SIG-M5 treated with dmso at 0.1 percent for 504 hours (cell line): ENCODE measurements at regions not wholly inside any gene's neighbourhood (a gene's known extent, or its start where the extent isn't known, plus 50 kb on each side); places are given as distances from the start of the nearest gene placed in this dataset.

Source experiments
- DNase-seq: peaks from one replicate; lab custom pipeline; 2025; ENCODE audit not compliant: unreplicated experiment; lab: John Stamatoyannopoulos, UW

DNA sequence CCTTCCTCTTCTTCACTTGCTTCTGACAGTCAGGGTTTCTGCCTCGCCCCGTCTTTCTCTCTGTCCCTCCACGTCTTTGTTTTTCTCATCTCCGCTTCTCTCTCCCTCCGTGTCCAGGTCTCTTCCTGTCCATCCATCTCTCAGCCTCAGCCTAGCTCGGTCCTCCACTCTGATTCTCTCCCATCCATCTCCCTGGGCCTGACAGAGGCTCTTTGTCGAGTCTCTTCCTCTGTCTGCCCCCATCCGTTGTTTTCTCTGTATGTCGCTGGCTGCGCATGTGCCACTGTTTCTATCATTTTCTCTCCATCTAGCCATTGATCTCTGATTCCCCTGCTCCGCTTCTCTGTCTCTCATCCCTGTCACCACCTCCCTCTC lies 328.9 kb upstream of the TBX3 start:
- no peak for DNase-seq

DNA sequence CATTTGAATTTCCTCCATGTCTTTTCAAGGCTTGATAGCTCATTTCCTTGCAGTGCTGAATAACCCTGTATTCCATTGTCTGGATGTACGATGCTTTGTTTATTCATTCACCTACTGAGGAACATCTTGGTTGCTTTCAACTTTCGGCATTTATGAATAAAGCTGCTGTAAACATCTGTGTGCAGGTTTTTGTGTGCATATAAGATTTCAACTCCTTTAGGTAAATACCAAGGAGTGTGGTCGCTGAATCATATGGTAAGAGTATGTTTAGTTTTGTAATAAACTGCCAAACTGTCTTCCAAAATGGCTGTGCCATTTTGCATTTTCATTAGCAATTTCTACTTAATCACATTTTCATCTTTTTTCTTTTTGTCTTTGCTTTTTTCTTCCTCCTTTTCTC lies 327.7 kb upstream of the TBX3 start:
- DNase-seq, result no peak

DNA sequence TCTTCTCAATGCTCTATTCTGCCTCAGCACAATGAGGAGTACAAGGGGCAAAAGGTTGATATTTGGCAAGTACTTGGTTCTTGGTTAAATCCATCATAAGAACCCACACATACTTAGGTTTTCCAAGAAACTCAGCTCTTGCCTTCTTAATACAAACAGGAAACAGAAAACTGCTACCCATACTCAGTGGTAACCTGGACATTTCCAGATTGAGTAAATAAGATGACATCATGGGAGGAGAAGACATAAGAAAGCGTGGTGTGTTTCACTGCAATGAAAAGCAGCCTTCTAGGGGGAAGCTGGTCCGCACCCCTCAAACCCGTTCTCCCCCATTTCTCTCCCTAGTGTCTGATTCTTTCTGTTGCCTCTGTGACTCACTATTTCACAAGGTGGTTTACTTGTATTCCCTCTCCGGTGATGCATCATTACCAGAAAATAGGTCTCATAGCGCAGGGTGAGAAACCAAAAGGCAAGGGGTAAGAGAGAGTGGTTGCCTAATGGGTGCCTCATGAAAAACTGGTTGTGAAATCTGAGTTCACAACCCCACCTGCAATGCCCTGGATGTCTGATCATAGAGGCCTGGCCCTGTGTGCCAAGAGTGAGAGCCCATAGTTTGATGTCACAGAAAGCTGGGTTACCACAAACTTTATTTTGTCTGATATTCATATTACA lies 326.5 kb upstream of the TBX3 start:
- DNase-seq, result no peak

DNA sequence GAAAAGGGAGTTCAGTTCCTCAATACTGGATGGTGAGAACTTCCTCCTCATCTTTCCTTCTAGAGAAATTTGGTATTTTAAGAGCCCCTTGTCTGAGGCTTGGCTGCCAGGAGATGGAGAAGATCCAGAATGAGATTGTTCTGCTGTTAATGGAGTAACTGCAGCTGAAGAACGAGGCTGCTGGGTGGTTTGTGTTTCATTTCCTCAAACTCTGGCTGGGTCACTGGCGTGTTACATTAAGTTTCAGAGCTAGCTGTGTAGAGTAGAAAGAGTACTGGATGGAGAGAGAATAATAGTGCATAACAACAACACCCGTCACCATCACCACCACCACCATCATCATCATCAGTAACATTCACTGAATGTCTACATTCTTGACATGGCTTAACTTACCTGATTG lies 325.0 kb upstream of the TBX3 start:
- peak; percentile 42 for DNase-seq

DNA sequence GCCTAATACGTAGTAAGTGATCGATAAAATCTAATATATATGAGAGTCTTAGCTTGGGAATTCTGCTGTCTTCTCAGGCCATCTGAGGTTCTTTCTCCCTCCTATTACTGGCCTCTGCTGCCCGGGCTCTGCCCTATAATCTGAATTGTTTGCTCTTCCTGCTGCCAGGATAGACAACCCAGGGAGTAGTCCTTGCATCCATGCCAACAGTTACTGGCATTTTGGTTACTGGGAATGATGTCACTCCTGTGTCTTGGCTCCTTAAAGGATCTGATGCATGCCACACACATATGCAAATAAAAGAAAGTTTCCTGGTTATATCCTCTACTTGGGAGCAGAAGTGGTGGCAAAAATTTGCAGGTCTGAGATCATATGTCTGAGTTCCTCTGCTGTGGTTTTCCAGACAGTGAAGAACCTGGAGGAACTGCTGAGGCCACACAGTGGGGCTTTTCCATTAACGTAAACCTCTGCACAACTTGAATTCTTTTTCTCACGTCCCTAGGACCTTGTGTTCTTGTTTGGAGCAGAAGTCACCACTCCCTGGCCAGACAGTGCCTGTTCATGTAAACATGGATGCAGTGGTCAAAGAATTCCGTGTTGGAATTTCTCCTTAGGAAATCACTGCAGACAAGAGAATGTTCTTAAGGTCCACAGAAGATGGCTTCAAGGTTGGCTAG lies 320.6 kb upstream of the TBX3 start:
- no peak for DNase-seq

DNA sequence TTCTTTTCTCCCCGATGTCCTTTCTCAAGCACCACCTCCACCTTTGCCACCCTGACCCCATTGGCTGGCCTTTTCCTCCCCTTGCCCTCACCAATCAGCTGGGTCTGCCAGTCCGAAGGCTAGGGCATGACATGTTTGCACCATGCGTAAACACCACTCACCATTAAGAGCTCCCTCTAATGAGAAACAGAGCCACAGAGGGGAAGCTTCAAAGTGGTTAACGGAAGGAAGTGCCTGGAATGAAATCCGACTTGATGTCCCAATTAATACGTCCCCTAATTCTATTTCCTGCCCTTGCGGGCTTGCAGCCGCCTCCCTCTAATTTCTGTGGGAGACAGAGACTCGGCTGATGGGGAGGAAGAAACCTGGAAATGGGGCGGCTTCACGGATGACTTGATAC lies 318.5 kb upstream of the TBX3 start:
- DNase-seq, result no peak

DNA sequence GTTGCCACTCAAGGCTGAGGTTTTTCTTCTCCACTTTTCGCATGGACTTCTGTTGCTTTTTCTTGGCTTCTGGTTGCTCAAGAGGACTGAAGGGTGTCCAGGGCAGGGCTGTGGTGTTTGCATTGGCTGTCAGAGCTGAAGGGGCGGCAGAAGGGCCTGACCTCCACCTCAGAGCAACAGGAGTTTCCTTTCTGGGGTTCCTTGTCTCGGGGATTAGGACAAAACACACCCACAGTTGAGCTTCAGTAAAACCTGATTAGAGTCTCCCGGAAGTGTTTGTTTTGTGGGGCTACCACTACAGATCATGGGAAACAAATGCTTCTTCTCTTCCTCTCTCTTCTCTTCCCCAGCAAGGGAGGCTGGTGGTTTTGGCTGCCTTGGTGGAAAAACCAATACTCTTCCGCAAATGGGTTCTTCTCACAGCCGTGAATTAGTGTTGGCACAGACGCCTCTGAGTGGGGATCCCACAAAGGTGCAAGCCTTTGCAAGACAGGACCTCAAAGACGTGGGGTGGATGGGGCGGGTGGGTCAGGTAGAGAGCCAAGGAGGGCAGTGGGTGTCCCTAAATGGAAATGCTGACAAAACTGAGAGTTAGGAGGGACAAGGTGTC lies 317.7 kb upstream of the TBX3 start:
- DNase-seq, result no peak

DNA sequence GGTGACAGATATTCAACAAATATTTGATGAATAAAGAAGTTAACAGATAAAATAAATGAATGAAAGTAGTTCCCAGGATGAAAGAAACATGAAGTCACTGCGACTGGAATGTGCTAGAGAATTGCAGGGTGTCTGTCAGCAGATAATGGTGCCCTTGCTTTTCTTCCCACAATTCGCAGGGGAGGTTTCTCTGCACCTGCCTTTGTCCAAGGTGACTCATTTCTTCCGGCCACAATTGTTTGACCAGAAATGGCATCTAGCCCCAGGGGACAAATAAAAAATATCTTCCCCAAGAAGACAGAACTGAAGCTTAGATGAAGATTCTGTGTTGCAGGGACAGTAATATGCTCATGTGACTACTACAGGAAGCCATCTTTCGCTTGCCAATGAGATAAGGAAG lies 316.1 kb upstream of the TBX3 start:
- DNase-seq, result no peak

DNA sequence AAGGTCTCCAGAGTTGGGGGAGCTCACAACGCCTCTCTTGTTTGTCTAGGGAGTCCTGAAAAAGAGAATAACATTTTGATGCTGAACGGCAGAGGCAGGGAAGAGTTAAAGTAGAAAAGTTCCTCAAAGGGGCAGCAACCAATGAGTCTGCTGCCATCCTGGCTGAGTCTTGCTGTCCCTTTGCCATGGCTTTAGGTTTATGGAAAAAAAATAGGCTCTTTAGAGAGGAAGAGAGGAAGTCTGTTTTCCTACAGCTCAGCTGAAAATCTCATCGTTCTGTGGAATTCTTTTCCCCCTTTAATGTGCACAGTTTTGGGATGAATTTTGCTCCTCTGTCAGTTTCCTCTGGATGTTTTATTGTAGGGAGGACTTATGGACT lies 314.8 kb upstream of the TBX3 start:
- no peak for DNase-seq

DNA sequence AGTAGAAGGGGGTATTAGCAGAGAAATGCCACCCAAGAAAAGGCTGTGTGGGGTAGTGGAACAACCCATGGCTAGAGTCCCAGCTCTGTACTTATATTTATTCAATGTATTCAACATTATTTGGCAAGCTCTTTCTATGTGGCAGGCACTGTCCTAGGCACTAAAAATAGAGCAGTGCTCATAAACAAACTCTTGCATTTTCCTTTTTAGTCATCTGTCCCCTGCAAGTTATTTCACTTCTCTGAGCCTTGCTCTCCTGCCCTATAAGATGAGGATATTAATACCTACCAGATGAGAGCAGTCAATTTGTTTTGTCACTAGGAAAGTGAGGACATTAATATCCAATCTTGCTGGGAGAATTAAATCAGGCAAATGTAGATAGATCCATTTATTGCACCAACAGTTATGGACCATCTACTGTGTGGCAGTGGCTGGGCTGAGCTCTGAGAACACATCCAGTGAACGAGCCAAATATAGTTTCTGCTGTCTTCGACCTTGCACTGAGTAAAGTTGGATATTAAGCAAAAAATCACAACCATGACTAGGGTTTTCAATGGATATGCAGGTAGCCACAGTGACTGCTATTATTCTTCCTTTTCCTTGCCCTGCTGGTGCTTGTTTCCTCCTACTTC lies 314.3 kb upstream of the TBX3 start:
- DNase-seq, result no peak

DNA sequence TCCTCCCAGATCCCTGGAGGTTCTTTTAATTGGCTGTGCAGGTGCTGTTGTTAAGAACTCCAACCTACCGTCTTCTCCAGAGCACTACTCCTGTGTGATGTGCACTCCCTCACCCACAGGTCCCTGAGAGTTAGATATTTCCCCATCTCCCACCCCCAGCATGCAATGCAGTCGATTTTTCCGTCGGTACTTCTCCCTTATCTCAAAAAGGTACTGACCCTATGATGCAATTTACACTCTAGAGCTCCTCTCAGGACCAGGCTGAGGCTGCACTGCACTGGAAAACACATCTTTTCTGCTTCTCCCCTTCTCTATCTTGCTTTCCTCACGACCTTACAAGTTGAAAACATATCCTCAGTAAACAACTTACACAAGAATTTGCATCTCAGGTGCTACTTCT lies 312.4 kb upstream of the TBX3 start:
- DNase-seq, result no peak

DNA sequence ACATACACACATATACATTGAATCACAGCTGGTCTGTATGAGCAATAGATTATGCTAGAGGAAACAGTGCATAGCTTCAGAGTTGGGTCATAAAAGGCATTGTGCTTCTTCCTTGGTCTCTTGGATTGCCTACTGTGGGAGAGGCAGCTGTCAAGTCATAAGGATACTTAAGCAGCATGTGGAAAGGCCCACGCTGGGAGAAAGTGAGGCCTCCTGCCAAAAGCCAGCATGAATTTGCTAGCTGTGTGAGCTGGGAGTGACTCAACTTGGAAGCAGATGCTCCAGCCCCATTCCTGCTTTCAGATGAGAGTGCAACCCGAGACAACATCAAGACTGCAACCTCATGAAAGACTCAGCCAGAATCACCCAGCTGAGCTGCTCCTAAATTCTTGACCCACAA lies 311.9 kb upstream of the TBX3 start:
- no peak for DNase-seq

DNA sequence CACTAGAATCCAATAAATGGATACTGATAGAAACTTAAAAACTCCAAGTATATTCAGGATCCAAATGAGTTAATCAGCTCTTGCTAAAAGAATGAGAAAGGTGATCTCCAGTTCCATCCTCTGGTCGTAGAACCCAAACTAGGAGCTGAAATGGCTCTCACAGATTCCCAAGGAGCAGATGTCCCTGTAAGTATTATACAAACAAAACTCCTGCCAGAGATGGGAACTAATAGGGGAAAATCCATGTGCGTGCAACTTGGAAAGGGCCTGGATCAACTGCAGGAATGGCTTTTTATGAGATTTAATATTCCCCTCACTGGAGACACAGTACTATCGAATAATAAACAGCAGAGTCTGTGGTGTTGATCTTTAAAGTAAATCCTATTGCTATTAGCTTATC lies 309.2 kb upstream of the TBX3 start:
- no peak for DNase-seq

DNA sequence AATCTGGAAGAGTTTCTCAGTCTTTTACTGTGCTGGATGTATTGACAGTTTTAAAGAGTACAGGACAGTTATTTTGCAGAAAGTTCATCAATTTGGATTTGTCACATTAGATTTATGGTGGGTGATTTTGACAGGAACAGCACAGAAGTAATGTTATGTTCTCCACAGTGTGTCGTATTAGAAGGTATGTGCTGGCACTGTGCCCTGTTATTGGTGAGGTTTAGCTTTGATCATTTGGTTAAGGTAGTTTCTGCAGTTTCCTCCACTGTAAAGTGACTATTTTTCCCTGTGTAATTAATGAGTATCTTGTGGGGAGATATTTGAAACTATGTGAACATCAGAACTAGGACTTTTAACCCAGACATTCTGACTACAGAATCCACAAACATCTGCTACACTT lies 308.5 kb upstream of the TBX3 start:
- DNase-seq, result no peak

DNA sequence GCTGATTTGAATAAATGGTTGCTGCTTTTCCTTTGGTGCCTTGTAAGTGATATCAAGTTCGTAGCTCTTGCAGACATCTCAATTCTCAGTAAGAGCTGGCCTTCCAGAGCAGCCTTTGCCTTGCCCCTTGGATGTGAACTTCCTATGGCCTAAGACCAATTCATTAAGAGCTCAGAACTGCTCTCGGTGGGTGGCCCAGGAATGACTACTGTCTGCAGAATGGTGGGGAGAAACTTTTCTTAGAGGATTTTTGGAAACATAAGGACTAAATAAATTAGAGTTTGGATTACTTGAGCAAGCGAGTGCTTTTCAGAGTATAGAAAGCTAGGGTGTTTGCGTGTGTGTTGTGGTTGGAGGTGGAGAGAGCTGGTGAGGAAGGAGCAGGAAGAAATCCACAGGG lies 306.4 kb upstream of the TBX3 start:
- DNase-seq, result no peak

DNA sequence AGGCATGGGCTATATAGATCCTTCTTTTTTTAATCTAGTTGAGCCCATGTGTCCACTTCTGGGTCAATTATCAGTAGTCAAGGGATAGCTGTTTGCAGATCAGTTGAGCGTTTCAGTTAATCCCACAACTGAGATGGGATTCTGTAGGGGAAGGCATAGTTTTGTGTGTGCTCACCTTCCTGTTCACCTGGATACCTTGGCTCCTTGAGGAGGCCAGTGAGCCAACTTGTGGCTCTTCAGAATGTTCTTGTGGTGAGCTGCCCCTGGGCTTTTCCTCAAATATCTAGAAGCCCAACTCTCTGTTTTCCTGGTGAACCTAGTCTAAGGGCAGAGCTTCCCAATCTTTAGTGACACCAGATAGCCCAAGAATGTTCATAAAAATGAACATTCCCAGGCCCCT lies 302.9 kb upstream of the TBX3 start:
- DNase-seq, result no peak

DNA sequence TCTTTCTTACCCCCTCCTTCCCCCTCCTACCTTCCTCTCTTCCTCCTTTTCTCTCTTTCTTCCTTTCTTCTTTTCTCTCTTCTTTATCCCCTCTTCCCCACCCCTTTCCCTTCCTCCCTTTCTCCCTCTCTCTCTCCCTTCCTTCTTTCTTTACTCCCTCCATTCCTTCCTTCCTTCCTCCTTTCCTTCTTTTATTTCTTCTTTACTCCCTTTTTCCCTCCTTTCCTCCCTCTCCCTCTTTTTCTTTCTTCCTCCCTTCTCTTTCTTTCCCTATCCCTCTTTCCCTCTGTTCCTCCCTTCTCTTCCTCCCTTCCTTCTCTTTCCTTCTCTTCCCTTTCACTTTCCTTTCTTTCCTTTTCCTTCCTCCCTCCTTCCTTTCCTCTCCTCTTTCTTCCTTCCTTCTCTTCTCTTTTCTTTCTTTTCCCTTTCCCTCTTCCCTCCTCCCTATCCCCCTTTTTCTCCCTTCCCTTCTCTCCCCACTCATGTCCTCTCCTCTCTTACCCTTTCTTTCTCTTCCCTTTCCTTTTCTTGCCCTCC lies 302.3 kb upstream of the TBX3 start:
- DNase-seq, result no peak

DNA sequence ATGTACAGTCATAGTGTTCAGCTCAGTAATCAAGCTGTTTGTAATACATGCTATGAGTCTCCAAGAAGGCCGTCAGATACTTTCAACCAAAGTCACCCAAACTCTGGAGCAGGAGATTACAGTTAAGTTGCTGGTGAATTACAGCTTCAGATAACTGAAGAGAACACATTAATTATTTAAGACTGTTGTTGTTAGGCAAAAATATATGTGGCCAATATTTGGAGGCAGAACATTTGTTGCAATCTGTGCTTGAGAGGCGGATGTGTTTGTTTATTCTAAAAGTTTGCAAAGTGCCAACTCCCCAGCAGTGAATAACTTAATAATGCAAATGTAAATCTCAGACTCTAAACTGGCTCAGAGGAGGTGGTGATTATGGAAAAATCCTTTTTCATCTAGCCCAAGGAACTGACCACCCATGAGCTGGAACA lies 300.7 kb upstream of the TBX3 start:
- DNase-seq, result no peak

DNA sequence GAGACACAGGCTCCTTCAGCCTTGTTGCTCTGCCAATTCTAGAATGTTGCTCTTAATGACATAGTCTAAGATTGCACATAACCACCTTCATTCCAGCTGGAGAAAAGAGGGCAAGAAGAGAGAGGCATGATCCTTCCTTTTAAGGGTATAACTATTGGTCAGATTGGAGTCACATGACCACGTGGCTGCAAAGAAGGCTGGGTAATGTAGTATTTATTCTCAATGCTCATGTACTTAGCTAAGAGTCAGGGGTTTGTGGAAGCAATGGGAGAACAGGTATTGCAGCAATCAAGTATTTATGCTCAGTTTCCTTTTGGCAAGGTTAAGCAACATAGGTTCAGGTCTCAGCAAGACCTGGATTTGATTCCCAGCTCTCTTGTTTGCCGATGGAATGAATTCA lies 298.8 kb upstream of the TBX3 start:
- no peak for DNase-seq

DNA sequence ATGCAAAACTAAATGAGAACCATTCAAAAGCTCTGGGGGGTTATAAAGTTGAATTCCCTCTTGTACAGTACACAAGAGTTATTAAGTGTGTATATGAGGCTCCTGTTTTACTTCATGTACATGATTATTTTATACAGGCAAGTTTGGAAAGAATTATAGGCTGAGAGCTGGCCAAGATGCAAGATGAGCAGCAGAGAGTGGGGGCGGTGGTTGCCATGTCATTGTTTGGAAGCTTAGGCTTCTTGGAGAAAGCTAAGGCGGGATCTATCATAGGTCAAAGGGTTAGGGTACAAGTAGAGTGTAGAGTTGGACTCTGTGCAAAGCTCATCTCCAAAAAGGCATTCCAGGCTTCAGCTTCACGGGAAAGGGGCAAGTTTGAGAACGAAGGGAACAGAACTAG lies 297.1 kb upstream of the TBX3 start:
- no peak for DNase-seq

DNA sequence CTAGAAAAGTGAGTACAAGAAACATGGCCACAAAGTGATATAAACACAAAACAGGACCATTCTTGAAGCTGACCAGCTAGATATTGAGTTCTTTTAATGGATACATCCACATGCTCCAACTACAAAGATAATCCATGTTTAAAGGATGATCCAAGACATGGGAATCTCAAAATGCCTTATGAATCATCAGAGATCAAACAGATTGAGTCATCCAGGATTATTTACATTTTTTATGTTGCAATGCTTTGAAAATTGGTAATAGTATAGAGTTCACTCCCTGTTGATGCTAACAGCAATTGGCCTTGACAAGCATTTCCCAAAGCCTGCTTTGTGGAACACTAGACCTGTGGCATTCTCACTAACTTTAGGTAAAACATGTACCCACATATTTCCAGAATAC lies 293.0 kb upstream of the TBX3 start:
- DNase-seq, result no peak

DNA sequence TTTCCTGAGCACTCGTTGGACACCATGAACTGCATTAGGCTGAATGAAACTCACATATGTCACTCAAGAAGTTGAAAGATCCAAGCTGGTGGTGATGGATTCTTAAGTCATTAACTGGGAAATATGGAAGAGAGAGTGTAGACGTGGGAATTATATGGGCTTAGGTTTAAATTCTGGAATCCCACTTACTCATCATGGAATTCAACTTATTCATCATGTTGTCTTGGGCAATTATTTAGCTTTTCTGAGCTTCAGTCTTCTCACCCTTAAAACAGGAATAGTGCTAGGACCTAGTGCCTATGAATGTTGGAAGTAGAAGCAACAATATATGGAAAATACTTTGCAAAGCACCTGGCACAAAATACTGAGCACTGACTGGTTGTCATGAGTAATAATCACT lies 292.4 kb upstream of the TBX3 start:
- DNase-seq, result no peak
